ENCODE measurements at regions not wholly inside any gene's neighbourhood (a gene's known extent, or its start where the extent isn't known, plus 50 kb on each side); places are given as distances from the start of the nearest gene placed in this dataset.
"Not testable (repeated sequence)": the region's sequence is repeated elsewhere in the genome, so short reads cannot be mapped to it uniquely, and the experiment has no call there.

GRCh38 chr2:20130821-20131645 is 79.6 kb upstream of the LAPTM4A start:
- no peak for DNase-seq

- DNase-seq = no peak
These were observed 78.7 kb upstream of the LAPTM4A start for GRCh38 chr2:20130160-20130560.

- DNase-seq = no peak
These were observed 78.1 kb upstream of the LAPTM4A start for GRCh38 chr2:20129331-20130159.

GRCh38 chr2:20128506-20129330 is 77.3 kb upstream of the LAPTM4A start:
- no peak for DNase-seq

- no peak for DNase-seq
These were observed 75.0 kb upstream of the LAPTM4A start for GRCh38 chr2:20126469-20126868.

GRCh38 chr2:20126040-20126439 is 74.6 kb upstream of the LAPTM4A start:
- DNase-seq = no peak

- DNase-seq = no peak
These were observed 74.2 kb upstream of the LAPTM4A start for GRCh38 chr2:20125616-20126015.

GRCh38 chr2:20125164-20125563 is 73.7 kb upstream of the LAPTM4A start:
- no peak for DNase-seq

- no peak for DNase-seq
These were observed 72.6 kb upstream of the LAPTM4A start for GRCh38 chr2:20123871-20124594.

GRCh38 chr2:20122864-20123263 is 71.4 kb upstream of the LAPTM4A start:
- DNase-seq = no peak

- DNase-seq = no peak
These were observed 69.4 kb upstream of the LAPTM4A start for GRCh38 chr2:20120569-20121416.

GRCh38 chr2:20118051-20118450 is 66.6 kb upstream of the LAPTM4A start:
- no peak for DNase-seq

- no peak for DNase-seq
These were observed 64.5 kb upstream of the LAPTM4A start for GRCh38 chr2:20115902-20116301.

GRCh38 chr2:20115374-20115773 is 63.9 kb upstream of the LAPTM4A start:
- no peak for DNase-seq

GRCh38 chr2:20113986-20114938 is 62.8 kb upstream of the LAPTM4A start:
- no peak for DNase-seq

GRCh38 chr2:20113004-20113796 is 61.8 kb upstream of the LAPTM4A start:
- no peak for DNase-seq

GRCh38 chr2:20112361-20112760 is 60.9 kb upstream of the LAPTM4A start:
- DNase-seq = not testable (repeated sequence)

Data from renal pelvis (tissue), 1 donor.